ENCODE measurements at regions not wholly inside any gene's neighbourhood (a gene's known extent, or its start where the extent isn't known, plus 50 kb on each side); places are given as distances from the start of the nearest gene placed in this dataset.
"Not testable (repeated sequence)": the region's sequence is repeated elsewhere in the genome, so short reads cannot be mapped to it uniquely, and the experiment has no call there.

DNA sequence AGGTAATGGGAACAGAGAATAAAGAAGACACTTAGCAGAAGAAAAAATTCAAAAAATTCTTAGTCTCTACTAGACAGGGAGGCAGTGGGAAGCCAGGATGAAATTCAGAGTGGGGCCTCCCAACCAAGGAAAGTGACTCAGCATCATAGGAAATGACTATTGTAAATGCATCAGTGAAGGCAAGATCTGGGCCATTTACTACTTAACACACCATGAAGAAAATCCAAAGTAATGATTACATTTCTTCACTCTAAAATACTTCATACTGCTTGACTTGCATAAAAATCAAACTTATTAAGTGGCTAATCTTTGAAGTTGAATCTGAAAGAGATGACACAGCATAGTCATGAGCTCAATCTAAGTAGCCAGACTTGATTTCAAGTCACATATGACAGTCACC lies 405.8 kb upstream of the SLC39A10 start:
- no peaks in the 10 kb centered on the region for H4K20me1 ChIP-seq (ENCODE audit: insufficient read depth, low read length)
- H3K9me3 ChIP-seq (ENCODE audit: insufficient read depth, low read length): peaks cover 3% of the 10 kb centered on the region; the same call in 1 of the 2 replicates
- H3K9ac ChIP-seq (ENCODE audit: low read length): no peak overlapping the region
- TF ChIP-seq, protein P1, sequence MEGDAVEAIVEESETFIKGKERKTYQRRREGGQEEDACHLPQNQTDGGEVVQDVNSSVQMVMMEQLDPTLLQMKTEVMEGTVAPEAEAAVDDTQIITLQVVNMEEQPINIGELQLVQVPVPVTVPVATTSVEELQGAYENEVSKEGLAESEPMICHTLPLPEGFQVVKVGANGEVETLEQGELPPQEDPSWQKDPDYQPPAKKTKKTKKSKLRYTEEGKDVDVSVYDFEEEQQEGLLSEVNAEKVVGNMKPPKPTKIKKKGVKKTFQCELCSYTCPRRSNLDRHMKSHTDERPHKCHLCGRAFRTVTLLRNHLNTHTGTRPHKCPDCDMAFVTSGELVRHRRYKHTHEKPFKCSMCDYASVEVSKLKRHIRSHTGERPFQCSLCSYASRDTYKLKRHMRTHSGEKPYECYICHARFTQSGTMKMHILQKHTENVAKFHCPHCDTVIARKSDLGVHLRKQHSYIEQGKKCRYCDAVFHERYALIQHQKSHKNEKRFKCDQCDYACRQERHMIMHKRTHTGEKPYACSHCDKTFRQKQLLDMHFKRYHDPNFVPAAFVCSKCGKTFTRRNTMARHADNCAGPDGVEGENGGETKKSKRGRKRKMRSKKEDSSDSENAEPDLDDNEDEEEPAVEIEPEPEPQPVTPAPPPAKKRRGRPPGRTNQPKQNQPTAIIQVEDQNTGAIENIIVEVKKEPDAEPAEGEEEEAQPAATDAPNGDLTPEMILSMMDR (IDR thresholded peaks at IDR 0.05; ENCODE audit: low read depth, low read length): no peak
- no peak for TF ChIP-seq EZH2phosphoT487 (IDR thresholded peaks at IDR 0.05; ENCODE audit: low read depth)
- no peak overlapping the region for H3K27ac ChIP-seq (ENCODE audit: low read length)
- H3K36me3 ChIP-seq (replicated peaks; ENCODE audit: low read depth, low read length): no peaks in the 10 kb centered on the region
- H3K4me2 ChIP-seq (ENCODE audit: low read length): no peak overlapping the region
- H3K27me3 ChIP-seq (ENCODE audit: low read depth, low read length): no peaks in the 10 kb centered on the region
- no peaks in the 10 kb centered on the region for H3K4me1 ChIP-seq (ENCODE audit: low read length)
- no peaks in the 10 kb centered on the region for H3K79me2 ChIP-seq (ENCODE audit: low read length)
- no peak overlapping the region for H2AFZ ChIP-seq (ENCODE audit: low read depth, low read length)
- H3K4me3 ChIP-seq (ENCODE audit: low read length): no peak overlapping the region

DNA sequence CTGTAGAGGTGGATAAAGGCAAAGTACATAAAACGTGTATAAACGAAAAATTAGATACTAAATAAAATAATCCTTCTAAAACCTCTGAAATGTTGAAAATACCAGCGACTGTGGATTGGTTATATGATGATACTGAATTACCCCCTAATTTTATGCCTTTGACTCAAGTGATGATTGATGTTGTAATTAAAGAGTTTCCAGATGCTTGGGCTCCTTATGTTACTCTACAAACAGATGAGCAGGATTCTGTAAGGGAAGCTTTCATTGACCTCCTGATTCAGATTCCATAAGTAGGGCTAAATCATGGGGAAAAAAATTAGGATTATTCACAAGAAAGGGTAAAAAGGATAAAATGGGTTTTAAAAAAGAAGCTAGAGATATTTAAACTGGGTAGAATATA lies 418.2 kb upstream of the SLC39A10 start:
- peak overlapping the region; percentile 44 for H3K27ac ChIP-seq (ENCODE audit: low read length)

DNA sequence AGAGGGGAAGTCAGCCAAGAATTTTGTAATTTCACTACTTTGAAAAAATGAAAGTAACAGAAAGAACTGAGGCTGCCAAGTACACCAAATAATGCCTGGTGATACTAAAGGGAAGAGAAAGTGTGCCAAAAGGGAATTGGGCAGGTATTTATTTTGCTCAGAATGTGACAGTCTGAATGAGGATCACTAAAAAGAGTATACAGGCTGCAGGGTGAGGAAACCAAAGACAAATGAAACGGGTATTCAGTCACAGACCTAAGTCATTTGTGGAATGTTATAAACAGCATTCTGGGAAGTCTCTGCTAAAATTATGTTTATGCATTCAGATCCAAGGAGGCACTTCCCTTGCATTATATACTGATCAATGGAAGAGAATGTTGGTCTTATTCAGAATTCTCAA lies 418.6 kb upstream of the SLC39A10 start:
- no peak overlapping the region for H3K9ac ChIP-seq (ENCODE audit: low read length)
- peak overlapping the region; percentile 38 for H3K4me2 ChIP-seq (ENCODE audit: low read length)
- TF ChIP-seq, protein P1 (IDR thresholded peaks at IDR 0.05; ENCODE audit: low read depth, low read length): no peak
- no peak for TF ChIP-seq EZH2phosphoT487 (IDR thresholded peaks at IDR 0.05; ENCODE audit: low read depth)
- no peaks in the 10 kb centered on the region for H3K36me3 ChIP-seq (replicated peaks; ENCODE audit: low read depth, low read length)
- no peaks in the 10 kb centered on the region for H3K27me3 ChIP-seq (ENCODE audit: low read depth, low read length)
- no peaks in the 10 kb centered on the region for H3K9me3 ChIP-seq (ENCODE audit: insufficient read depth, low read length)
- peak overlapping the region; percentile 44 for H3K27ac ChIP-seq (ENCODE audit: low read length)
- peaks cover 30% of the 10 kb centered on the region for H3K4me1 ChIP-seq (ENCODE audit: low read length)
- H2AFZ ChIP-seq (ENCODE audit: low read depth, low read length): no peak overlapping the region
- H4K20me1 ChIP-seq (ENCODE audit: insufficient read depth, low read length): no peaks in the 10 kb centered on the region
- no peaks in the 10 kb centered on the region for H3K79me2 ChIP-seq (ENCODE audit: low read length)
- no peak overlapping the region for H3K4me3 ChIP-seq (ENCODE audit: low read length)

More for the DNA sequence above, 418.2 kb upstream of the SLC39A10 start:
- H4K20me1 ChIP-seq (ENCODE audit: insufficient read depth, low read length): no peaks in the 10 kb centered on the region
- TF ChIP-seq EZH2phosphoT487 (IDR thresholded peaks at IDR 0.05; ENCODE audit: low read depth): no peak
- TF ChIP-seq, protein P1 (IDR thresholded peaks at IDR 0.05; ENCODE audit: low read depth, low read length): no peak
- peak overlapping the region; percentile 38 for H3K4me2 ChIP-seq (ENCODE audit: low read length)
- no peaks in the 10 kb centered on the region for H3K9me3 ChIP-seq (ENCODE audit: insufficient read depth, low read length)
- H3K4me1 ChIP-seq (ENCODE audit: low read length): peaks cover 30% of the 10 kb centered on the region
- no peaks in the 10 kb centered on the region for H3K36me3 ChIP-seq (replicated peaks; ENCODE audit: low read depth, low read length)
- no peak overlapping the region for H3K9ac ChIP-seq (ENCODE audit: low read length)
- H3K27me3 ChIP-seq (ENCODE audit: low read depth, low read length): no peaks in the 10 kb centered on the region
- no peak overlapping the region for H2AFZ ChIP-seq (ENCODE audit: low read depth, low read length)
- no peak overlapping the region for H3K4me3 ChIP-seq (ENCODE audit: low read length)
- no peaks in the 10 kb centered on the region for H3K79me2 ChIP-seq (ENCODE audit: low read length)

DNA sequence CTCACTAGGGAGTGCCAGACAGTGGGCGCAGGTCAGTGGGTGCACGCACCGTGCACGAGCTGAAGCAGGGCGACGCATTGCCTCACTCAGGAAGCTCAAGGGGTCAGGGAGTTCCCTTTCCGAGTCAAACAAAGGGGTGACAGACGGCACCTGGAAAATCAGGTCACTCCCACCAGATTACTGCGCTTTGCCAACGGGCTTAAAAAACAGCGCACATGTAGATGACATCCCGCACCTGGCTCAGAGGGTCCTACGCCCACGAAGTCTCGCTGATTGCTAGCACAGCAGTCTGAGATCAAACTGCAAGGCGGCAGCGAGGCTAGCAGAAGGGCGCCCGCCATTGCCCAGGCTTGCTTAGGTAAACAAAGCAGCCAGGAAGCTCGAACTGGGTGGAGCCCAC lies 428.5 kb upstream of the SLC39A10 start:
- H3K4me3 ChIP-seq (ENCODE audit: low read length); H3K9me3 ChIP-seq (ENCODE audit: insufficient read depth, low read length); H2AFZ ChIP-seq (ENCODE audit: low read depth, low read length); H3K27ac ChIP-seq (ENCODE audit: low read length); H3K4me2 ChIP-seq (ENCODE audit: low read length); H3K36me3 ChIP-seq (replicated peaks; ENCODE audit: low read depth, low read length); H3K4me1 ChIP-seq (ENCODE audit: low read length); H3K79me2 ChIP-seq (ENCODE audit: low read length); H3K27me3 ChIP-seq (ENCODE audit: low read depth, low read length); H3K9ac ChIP-seq (ENCODE audit: low read length); H4K20me1 ChIP-seq (ENCODE audit: insufficient read depth, low read length): not testable (repeated sequence)

DNA sequence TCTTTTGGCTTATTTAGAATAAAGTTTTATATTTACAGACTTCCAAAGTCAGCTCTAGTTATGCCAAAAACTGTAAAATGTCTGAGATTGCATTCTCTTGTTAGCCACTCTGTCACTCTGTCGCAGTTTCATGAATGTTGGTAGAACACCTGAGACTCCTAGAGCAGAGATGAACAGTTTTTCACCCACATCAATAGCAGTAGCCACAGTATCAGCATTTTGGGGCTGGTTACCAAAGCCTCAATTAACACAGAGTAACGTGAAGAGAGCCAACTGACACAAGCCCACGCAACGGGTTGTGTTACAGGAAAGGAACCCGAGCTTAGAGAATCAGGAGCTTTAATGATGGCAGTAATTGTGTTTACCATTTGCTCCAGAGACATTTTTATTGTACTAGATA lies 443.0 kb upstream of the SLC39A10 start:
- Histone ChIP-seq H3K4me2 (ENCODE audit: low read length) (no peak overlapping the region), H3K4me3 (ENCODE audit: low read length) (no peak overlapping the region), H4K20me1 (ENCODE audit: insufficient read depth, low read length) (no peaks in the 10 kb centered on the region), H3K36me3 (replicated peaks; ENCODE audit: low read depth, low read length) (no peaks in the 10 kb centered on the region), H3K27me3 (ENCODE audit: low read depth, low read length) (no peaks in the 10 kb centered on the region), H3K9me3 (ENCODE audit: insufficient read depth, low read length) (no peaks in the 10 kb centered on the region), H2AFZ (ENCODE audit: low read depth, low read length) (no peak overlapping the region), H3K4me1 (ENCODE audit: low read length) (no peaks in the 10 kb centered on the region), H3K27ac (ENCODE audit: low read length) (no peak overlapping the region), H3K79me2 (ENCODE audit: low read length) (no peaks in the 10 kb centered on the region), H3K9ac (ENCODE audit: low read length) (no peak overlapping the region)
- TF ChIP-seq EZH2phosphoT487 (IDR thresholded peaks at IDR 0.05; ENCODE audit: low read depth): no peak
- TF ChIP-seq, protein P1 (IDR thresholded peaks at IDR 0.05; ENCODE audit: low read depth, low read length): no peak
